ENCODE measurements at regions not wholly inside any gene's neighbourhood (a gene's known extent, or its start where the extent isn't known, plus 50 kb on each side); places are given as distances from the start of the nearest gene placed in this dataset.
"Not testable (repeated sequence)": the region's sequence is repeated elsewhere in the genome, so short reads cannot be mapped to it uniquely, and the experiment has no call there.

GRCh38 chr3:127071597-127072001 is 88.7 kb downstream of the PLXNA1 start:
- no peak for DNase-seq (ENCODE audit: low spot score)

- DNase-seq (ENCODE audit: low spot score): no peak
Measured at GRCh38 chr3:127072221-127072771, 89.4 kb downstream of the PLXNA1 start.

- no peak for DNase-seq (ENCODE audit: low spot score)
Measured at GRCh38 chr3:127072971-127073783, 90.3 kb downstream of the PLXNA1 start.

- no peak for DNase-seq (ENCODE audit: low spot score)
Measured at GRCh38 chr3:127073941-127074820, 91.3 kb downstream of the PLXNA1 start.

GRCh38 chr3:127074900-127075360 is 92.0 kb downstream of the PLXNA1 start:
- no peak for DNase-seq (ENCODE audit: low spot score)

- DNase-seq (ENCODE audit: low spot score): not testable (repeated sequence)
Measured at GRCh38 chr3:127076166-127076992, 93.5 kb downstream of the PLXNA1 start.

- DNase-seq (ENCODE audit: low spot score): no peak
Measured at GRCh38 chr3:127077068-127077467, 94.2 kb downstream of the PLXNA1 start.

- no peak for DNase-seq (ENCODE audit: low spot score)
Measured at GRCh38 chr3:127077505-127078064, 94.7 kb downstream of the PLXNA1 start.

- DNase-seq (ENCODE audit: low spot score): no peak
Measured at GRCh38 chr3:127078626-127079025, 95.7 kb downstream of the PLXNA1 start.

GRCh38 chr3:127079211-127079610 is 96.3 kb downstream of the PLXNA1 start:
- DNase-seq (ENCODE audit: low spot score): no peak

- DNase-seq (ENCODE audit: low spot score): no peak
Measured at GRCh38 chr3:127081001-127081720, 98.2 kb downstream of the PLXNA1 start.

- no peak for DNase-seq (ENCODE audit: low spot score)
Measured at GRCh38 chr3:127082066-127082465, 99.2 kb downstream of the PLXNA1 start.

GRCh38 chr3:127083778-127084397 is 101.0 kb downstream of the PLXNA1 start:
- DNase-seq (ENCODE audit: low spot score): no peak

- DNase-seq (ENCODE audit: low spot score): no peak
Measured at GRCh38 chr3:127084401-127084990, 101.6 kb downstream of the PLXNA1 start.

GRCh38 chr3:127085576-127085975 is 102.7 kb downstream of the PLXNA1 start:
- no peak for DNase-seq (ENCODE audit: low spot score)

GRCh38 chr3:127086591-127086990 is 103.7 kb downstream of the PLXNA1 start:
- not testable (repeated sequence) for DNase-seq (ENCODE audit: low spot score)

GRCh38 chr3:127087441-127087840 is 104.5 kb downstream of the PLXNA1 start:
- no peak for DNase-seq (ENCODE audit: low spot score)

GRCh38 chr3:127088511-127089351 is 104.2 kb upstream of the PRR23E start:
- no peak for DNase-seq (ENCODE audit: low spot score)

Data from ecto neural progenitor cell (in vitro differentiated cells).